Activated naive CD4-positive, alpha-beta T cell treated with anti-CD3 and anti-CD28 coated beads, Interleukin-2, amount 50 U/mL, for 72 hours (primary cell): ENCODE measurements at regions not wholly inside any gene's neighbourhood (a gene's known extent, or its start where the extent isn't known, plus 50 kb on each side); places are given as distances from the start of the nearest gene placed in this dataset.

Experiments used
- ATAC-seq, 2 donors: fragments of 150-1000 bp; cut with Tn5 transposase; 2 replicates each; pipeline ENCODE4 v1.10.0; 2021; ENCODE audit warnings: mild to moderate bottlenecking in 2 of 2, moderate library complexity in 2 of 2
- DNase-seq, 2 donors: peaks; one replicate each; pipeline ENCODE4 v3.0.0; 2021 to 2022; ENCODE audit warnings: low spot score in 2 of 2
- H3K27ac Mint-ChIP-seq, 2 donors: one replicate each; pipeline ENCODE4 v1.8.0; 2022; ENCODE audit warnings: mild to moderate bottlenecking in 2 of 2, mixed read lengths in 2 of 2
- H3K36me3 Mint-ChIP-seq, 2 donors: one replicate each; pipeline ENCODE4 v1.8.0; 2022; ENCODE audit warnings: mixed read lengths in 2 of 2
- H3K9me3 Mint-ChIP-seq, 2 donors: one replicate each; pipeline ENCODE4 v1.8.0; 2022; ENCODE audit warnings: mixed read lengths in 2 of 2

DNA sequence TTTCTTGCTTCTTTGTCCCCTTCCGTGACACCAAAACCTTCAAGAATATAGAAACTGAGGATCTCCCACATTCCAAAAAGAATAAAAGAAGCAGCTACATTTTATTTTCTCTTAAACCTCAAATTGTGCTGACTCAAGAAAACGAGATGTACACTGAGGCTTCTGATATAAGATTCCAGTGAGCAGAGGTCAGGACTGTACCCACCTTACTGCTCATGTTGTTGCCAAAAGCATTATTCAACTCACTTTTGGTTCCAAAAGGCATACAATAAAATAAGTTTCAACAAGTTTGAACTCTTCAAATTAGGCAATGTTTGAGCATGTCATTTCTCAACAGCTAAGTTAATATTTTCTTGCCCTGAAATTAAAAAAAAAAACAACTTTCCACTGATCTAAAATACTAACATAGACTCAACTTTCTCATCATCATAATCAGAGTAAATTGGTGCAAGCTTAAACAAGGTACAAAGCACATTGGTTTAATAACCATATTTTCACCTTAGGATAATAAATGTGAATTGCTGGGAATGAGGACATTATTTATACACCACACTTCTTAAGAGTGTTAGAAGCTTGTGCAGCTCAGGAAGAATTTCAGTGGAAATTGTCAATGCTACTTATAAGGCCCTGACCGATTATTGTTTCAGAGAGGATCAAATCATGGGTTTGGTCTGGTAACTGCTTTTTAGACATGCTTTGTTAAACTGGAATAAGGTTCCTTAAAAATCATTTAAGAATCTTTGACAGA is 629.0 kb upstream of the IGFBP3 start:
- Mint-ChIP-seq H3K27ac (no peak overlapping the region), H3K9me3 (peaks cover 13 to 16% of the 10 kb centered on the region in 2 donors), H3K36me3 (no peaks in the 10 kb centered on the region)
- DNase-seq: no peak
- no peak for ATAC-seq

DNA sequence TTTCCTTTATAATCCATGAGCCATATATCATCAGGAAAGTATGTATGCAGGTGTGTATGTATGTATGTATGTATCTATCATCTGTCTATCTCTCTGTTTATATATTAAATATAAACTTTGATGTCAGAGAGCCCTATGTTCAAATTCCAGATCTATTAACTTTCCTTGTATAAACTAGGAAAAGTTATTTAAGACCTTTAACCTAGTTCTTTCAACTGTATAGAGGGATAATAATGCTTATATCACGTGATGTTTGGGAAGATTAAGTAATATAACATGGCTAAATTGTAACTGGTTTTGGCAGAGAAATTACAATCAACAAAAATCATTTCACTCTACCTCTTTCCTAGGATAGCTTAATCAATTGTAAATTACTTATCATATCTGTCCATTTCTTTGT is 628.3 kb upstream of the IGFBP3 start:
- ATAC-seq (no peak), DNase-seq (no peak)
- no peaks in the 10 kb centered on the region for H3K36me3 Mint-ChIP-seq
- no peak overlapping the region for H3K27ac Mint-ChIP-seq
- peaks cover 13 to 16% of the 10 kb centered on the region in 2 donors for H3K9me3 Mint-ChIP-seq

DNA sequence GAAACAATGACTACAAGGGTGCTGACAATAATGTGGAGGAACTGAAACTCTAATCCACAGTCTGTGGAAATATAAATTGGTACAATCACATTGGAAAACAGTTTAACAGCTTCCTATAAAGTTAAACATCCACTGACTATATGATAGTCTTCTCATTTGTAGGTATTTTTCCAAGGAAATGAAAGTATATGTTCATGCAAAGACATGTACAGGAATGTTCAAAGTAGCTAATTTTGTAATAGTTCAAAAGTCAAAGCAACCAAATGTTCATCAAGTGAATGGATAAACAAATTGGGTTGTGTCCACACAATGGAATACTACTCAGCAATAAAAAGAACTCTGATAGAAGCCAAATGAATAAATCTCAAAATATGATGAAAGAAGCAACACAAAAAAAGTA is 626.0 kb upstream of the IGFBP3 start:
- DNase-seq (no peak), ATAC-seq (no peak)
- Mint-ChIP-seq H3K36me3 (no peaks in the 10 kb centered on the region), H3K27ac (no peak overlapping the region), H3K9me3 (peaks cover 3 to 7% of the 10 kb centered on the region in 2 donors)

DNA sequence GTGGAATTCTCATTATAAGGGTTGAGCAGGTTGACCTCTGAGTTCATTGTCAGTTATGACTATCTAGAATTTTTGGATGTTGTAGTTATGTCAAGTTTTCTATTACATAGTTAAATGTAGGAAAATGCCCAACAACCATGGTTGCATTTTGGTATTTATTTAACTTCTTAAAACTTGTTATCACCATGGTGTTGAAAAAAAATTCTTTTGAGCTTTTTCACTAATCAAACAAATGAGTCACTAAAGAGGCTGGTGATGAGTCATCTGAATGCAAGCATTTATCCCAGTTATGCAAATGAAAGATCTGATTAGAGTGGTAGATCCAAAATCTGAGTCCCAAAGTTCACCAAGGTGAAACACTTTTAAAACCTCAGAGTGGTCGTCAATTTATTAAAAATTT is 624.7 kb upstream of the IGFBP3 start:
- Mint-ChIP-seq H3K36me3 (no peaks in the 10 kb centered on the region), H3K27ac (no peak overlapping the region), H3K9me3 (peaks cover 0 to 7% of the 10 kb centered on the region in 2 donors)
- ATAC-seq (no peak), DNase-seq (no peak)

DNA sequence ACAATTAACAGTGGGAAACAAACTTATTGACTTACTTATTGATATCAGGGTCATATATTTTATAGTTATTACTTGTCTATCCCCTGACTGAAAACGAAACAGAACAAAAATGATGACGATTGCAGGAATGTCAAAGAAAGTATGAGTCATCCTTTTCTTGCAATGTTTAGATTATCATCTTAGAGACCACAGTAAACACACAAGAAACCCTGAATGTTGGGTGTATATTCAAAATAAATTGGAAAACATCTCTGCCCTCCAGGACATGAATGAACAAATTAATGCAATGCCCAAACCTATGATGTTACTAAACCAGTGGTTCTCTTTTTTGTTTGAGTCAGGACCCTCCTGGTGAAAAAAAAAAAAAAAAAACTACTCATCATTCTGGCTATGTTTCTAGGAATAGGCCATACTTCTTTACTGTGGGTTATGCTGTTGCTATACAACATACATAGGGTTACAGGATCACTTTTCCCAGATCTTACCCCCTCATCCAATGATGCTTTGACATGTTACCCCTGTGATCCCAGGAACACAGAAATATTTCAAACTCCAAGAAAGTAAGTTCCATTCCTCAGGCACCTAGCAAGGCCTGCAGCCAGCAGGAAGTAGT is 623.4 kb upstream of the IGFBP3 start:
- DNase-seq (no peak), ATAC-seq (no peak)
- Mint-ChIP-seq H3K9me3 (peaks cover 0 to 4% of the 10 kb centered on the region in 2 donors), H3K27ac (no peak overlapping the region), H3K36me3 (no peaks in the 10 kb centered on the region)

DNA sequence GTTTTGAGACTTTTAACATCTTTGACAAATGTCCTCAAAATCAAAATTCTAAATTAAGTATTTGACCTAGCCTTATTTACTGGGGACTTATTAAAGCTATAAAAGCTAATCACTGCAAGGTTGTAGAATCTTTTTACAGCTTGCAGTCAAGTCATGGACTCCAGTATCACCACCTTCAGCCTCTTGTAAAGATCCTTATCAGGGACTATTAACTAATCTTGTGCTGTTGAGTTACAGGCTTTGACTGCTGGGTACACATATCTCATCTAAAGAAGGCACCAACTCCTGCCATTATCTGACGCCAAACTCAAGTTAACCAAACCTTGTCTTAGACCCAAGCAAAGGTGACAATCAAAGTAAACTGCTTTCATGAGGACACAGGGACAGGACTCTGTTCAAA is 621.0 kb upstream of the IGFBP3 start:
- DNase-seq (no peak), ATAC-seq (no peak)
- no peaks in the 10 kb centered on the region for H3K36me3 Mint-ChIP-seq
- H3K27ac Mint-ChIP-seq: no peak overlapping the region
- peaks cover 0 to 4% of the 10 kb centered on the region in 2 donors for H3K9me3 Mint-ChIP-seq

DNA sequence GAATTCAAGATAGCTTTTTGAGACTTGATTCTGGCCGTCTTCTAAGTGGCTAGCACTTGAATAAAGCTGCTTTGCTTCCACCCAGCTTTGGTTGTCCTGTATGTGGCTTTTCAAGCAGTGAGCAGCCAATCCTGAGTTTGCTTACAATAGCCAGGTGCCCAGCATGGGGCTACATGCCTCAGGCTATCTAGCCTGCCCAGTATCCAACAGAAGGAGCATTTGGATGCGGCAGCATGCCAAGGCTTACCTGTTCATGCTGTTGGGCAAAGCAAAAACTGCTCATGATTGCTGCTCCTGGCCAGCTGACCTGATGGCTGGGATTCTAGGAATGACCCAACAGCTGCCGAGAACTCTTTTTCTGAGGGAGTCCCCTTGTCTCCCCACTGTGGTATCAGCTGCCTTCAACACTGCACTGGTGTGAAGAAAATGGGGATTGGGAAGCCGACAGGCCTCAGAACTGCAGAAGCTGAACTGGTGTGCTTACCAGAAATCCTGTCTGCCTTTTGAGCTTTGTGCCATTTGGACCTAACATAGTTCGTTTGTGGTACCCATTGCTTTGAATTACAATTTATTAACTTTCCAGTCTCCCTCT is 618.9 kb upstream of the IGFBP3 start:
- Mint-ChIP-seq H3K27ac (no peak overlapping the region), H3K36me3 (no peaks in the 10 kb centered on the region), H3K9me3 (peaks cover 0 to 7% of the 10 kb centered on the region in 2 donors)
- ATAC-seq (no peak), DNase-seq (no peak)

DNA sequence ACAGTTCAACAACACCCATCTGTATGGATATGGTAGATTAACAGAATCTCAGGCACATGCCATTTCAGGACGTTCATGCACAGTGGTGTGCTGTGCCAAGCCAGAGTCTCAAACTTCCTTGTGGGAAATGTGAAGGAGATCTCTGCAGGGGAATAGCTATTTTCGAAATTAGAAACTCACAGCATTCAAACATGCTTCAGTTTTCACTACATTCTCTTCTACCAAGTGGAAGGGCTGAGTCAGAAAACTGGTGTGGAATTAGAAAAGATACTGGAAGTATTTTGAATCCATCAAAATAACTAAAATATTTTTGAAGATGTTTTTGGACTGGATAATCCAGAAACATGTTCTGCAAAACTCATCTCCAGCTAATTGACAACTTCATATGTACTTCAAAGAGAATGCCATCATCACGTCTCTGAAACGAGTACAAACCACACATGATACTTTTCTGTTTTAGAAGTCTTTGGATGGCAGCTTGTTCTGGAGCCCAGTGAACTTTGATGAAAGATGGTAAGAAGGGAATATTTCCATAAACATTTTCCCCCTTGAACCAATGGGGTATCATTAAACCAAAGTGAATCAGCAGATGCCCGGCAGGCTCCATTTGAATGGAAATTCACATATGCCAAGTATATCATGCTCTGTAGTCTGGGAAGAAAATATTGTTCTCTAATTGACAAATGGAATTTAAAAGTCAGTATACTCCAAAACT is 616.3 kb upstream of the IGFBP3 start:
- H3K27ac Mint-ChIP-seq: no peak overlapping the region
- DNase-seq (no peak), ATAC-seq (no peak)
- H3K36me3 Mint-ChIP-seq: no peaks in the 10 kb centered on the region
- H3K9me3 Mint-ChIP-seq: peaks cover 10 to 12% of the 10 kb centered on the region in 2 donors

DNA sequence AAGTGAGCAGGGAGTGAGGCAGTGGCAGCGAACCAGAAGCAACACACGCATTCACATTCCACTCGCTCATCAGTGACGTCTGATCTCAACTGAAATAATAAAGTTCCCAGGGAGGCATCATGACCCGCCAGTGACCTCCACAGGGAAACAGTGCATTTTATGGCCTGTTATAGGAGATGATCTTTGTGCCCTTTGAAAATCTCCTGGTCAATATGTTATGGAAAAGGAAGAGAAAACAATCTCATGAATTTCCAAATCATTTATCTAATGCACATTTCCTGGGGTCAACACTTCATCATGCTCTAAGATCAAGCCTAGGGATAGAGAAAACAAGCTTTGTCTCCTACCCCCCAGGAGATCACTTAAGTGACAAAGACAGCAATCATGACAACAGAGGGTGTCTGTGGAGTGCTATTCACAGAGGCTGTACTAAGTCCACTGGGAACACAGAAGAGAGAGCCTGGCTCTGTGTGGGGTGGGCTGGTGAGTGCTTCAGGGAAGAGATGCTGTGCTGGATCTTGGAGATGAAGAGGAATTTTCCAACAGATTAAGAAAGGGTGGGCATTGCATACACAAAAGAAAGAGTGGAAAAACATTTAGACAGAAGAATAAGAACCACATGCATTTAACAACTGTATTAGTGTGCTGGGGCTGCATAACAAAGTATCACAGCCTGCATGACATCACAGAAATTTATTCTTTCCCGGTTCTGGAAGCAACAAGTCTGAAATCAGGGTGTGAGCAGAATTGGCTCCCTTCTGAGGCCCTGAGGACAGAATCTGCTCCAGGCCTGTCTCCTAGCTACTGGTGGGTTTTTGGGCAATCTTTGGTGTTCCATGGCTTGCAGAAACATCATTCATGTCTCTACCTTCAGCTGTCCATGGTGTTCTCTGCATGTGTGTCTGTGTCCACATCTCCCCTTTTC is 613.9 kb upstream of the IGFBP3 start:
- H3K9me3 Mint-ChIP-seq: peaks cover 13 to 17% of the 10 kb centered on the region in 2 donors
- no peaks in the 10 kb centered on the region for H3K36me3 Mint-ChIP-seq
- DNase-seq (no peak), ATAC-seq (no peak)
- H3K27ac Mint-ChIP-seq: no peak overlapping the region

DNA sequence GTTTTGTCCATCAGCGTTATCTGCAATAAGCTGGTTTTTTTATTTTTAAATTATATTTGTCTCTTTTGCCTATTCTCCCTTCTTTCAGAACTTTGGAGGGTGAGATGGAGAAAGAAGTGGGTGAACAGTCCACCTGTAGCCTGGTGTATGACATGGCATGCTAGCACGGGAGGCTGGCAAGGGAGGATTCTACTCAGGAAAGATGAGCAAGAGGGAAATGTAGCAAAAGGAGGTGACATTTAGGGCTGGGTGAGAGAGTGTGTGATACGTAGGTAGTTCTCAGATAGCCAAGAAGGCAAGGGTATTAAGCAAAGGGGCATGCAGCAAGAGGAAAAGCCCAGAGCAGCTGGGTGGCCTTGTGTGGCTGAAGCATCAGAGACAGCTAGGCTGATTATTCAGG is 612.9 kb upstream of the IGFBP3 start:
- H3K36me3 Mint-ChIP-seq: no peaks in the 10 kb centered on the region
- ATAC-seq (no peak), DNase-seq (no peak)
- peaks cover 13 to 17% of the 10 kb centered on the region in 2 donors for H3K9me3 Mint-ChIP-seq
- no peak overlapping the region for H3K27ac Mint-ChIP-seq

DNA sequence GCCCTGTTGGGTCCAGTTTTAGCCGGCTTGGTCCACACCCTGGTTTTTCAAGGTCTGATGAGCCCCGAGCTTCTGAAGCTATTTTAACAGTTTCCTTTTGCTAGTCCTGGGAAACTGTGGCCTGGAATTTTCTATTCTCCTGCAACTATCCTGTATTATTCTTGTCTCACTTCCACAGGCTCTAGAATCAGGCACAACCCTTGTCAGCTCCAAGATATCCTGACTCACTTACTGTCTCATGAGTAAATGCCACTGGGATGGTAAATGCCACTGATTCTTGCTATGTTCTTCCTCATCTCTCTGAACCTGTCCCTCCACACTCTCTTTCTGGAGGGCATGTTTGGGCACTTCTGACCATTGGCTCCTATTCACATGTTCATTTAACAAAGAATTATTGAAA is 611.5 kb upstream of the IGFBP3 start:
- H3K9me3 Mint-ChIP-seq: peaks cover 17 to 22% of the 10 kb centered on the region in 2 donors
- DNase-seq (no peak), ATAC-seq (no peak)
- H3K27ac Mint-ChIP-seq: no peak overlapping the region
- no peaks in the 10 kb centered on the region for H3K36me3 Mint-ChIP-seq

DNA sequence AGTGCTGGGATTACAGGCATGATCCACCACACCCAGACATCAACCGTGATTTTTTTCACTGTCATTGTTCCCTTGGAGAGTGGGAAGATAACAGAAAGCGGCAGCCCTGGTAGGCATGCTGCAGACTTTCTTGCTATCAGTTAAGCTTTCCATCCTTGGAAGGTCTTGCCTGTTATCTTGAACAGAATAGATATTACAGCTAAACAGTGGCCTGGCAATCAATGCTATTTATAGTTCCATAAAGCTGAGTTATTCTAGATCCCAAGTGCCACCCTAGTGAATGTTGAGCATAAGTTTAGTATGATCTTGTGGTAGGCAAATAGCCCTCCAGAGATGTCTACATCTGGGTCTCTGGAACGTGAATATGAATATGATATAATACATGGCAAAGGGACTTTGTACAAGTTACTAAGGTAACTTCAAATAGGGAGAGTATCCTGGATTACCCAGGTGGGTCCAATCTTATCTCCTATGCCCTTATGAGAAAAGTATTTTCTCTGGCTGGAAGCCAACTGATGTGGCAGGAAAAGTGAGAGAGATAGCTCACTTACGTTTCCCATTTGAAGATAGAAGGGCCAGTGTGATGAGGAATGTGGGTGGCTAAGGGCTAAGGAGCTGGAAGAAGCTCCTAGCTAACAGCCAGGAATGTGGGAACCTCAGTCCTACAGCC is 609.1 kb upstream of the IGFBP3 start:
- Mint-ChIP-seq H3K36me3 (no peaks in the 10 kb centered on the region), H3K27ac (no peak overlapping the region), H3K9me3 (peaks cover 18 to 21% of the 10 kb centered on the region in 2 donors)
- DNase-seq (no peak), ATAC-seq (no peak)

DNA sequence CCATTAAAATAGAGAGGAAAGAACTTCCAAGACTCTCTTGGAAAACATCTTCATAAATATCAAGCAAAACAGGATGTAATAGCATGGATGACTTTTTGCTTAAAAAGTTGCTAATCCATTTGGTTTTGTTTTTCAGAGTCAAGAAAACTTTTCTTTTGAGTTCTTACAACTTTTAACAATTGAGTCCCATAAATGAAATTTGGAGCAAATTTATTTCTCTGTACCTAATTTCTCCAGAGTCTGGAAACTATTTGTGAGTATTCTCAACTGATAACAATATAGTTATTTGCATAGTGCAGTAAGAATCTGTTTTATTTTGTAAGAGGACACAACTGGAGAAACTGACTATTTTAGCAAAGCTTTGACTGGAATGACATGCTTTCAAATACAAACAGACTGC is 606.3 kb upstream of the IGFBP3 start:
- ATAC-seq (no peak), DNase-seq (no peak)
- Mint-ChIP-seq H3K27ac (no peak overlapping the region), H3K9me3 (peaks cover 19 to 22% of the 10 kb centered on the region in 2 donors), H3K36me3 (no peaks in the 10 kb centered on the region)

DNA sequence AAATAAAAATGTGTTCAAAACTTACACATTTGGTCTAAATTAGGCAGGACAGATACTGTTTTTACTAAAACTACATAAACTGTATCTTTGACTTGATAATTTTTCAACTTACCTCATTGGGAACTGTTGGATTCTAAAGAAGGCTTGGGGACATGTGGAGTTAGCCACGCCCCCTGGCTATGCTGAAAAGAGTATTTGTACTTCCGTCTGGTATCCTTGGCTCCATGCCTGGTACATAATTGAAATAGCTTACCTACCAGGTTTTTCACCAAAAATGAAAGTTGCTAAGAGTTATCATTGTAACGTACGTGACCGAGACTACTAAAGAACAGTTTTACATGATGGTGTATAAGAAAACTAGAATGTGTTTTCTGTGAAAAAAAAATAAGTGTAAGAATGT is 604.8 kb upstream of the IGFBP3 start:
- no peak for ATAC-seq
- no peak for DNase-seq
- Mint-ChIP-seq H3K27ac (no peak overlapping the region), H3K36me3 (no peaks in the 10 kb centered on the region), H3K9me3 (peaks cover 14 to 24% of the 10 kb centered on the region in 2 donors)

DNA sequence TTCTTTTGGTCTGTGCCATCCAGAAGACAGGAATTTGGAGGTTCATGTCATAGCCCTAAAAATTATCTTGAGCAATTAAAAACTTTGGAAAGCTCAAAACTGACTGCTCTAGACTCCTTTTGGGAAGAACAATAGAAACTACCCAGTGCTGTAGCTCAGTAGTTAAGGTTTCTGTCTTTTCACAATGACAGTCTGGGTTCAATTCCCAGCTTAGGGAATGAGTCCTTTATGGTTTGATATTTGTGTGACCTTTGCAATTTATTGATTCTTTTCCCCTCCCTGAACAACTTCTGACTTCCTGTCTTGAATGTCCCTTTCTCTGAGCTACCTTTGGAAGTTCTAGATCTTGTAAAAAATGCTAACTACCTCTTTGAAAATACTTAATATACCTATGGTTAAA is 603.3 kb upstream of the IGFBP3 start:
- DNase-seq (no peak), ATAC-seq (no peak)
- Mint-ChIP-seq H3K27ac (no peak overlapping the region), H3K9me3 (peaks cover 14 to 24% of the 10 kb centered on the region in 2 donors), H3K36me3 (no peaks in the 10 kb centered on the region)

DNA sequence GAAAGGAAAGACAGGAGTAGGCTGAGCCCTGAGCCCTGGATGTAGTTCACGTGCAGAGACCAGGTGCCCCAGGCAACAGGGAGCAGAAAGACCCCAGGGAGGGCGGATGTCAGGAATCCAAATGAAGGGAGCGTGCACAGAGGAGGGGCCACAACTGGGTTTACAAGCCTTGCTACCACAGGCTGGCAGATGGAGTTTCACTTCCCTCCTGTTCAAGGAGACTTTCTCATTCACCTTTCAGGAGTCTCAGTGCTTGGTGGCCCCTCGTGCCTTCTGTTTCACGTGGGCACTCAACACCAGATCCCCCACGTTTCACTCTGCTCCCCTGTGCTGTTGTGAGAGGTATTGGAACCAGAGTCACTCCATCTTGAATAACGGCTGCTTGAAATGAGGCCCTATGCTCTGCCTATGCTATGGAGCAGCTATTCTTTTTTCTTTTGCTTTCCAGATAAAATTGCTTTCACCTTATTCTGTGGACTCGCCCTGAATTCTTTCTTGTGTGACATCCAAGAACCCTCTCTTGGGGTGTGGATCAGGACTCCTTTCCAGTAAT is 601.4 kb upstream of the IGFBP3 start:
- Mint-ChIP-seq H3K27ac (no peak overlapping the region), H3K36me3 (no peaks in the 10 kb centered on the region)
- no peak for ATAC-seq

More for the DNA sequence above, 601.4 kb upstream of the IGFBP3 start:
- DNase-seq: no peak
- peaks cover 8 to 19% of the 10 kb centered on the region in 2 donors for H3K9me3 Mint-ChIP-seq
